HG03460 (cell line): ENCODE measurements at regions not wholly inside any gene's neighbourhood (a gene's known extent, or its start where the extent isn't known, plus 50 kb on each side); places are given as distances from the start of the nearest gene placed in this dataset.

ENCODE experiments used
- ATAC-seq: cut with Tn5 transposase; IDR thresholded peaks from one replicate; pipeline ENCODE4 v1.9.1; 2021; ENCODE audit not compliant: unreplicated experiment

GRCh38 chr1:234869182-234870019 lies 259.2 kb downstream of the TOMM20 start:
- no peak for ATAC-seq

- no peak for ATAC-seq
Measured at GRCh38 chr1:234868296-234869147, 258.5 kb upstream of the IRF2BP2 start.

DNA sequence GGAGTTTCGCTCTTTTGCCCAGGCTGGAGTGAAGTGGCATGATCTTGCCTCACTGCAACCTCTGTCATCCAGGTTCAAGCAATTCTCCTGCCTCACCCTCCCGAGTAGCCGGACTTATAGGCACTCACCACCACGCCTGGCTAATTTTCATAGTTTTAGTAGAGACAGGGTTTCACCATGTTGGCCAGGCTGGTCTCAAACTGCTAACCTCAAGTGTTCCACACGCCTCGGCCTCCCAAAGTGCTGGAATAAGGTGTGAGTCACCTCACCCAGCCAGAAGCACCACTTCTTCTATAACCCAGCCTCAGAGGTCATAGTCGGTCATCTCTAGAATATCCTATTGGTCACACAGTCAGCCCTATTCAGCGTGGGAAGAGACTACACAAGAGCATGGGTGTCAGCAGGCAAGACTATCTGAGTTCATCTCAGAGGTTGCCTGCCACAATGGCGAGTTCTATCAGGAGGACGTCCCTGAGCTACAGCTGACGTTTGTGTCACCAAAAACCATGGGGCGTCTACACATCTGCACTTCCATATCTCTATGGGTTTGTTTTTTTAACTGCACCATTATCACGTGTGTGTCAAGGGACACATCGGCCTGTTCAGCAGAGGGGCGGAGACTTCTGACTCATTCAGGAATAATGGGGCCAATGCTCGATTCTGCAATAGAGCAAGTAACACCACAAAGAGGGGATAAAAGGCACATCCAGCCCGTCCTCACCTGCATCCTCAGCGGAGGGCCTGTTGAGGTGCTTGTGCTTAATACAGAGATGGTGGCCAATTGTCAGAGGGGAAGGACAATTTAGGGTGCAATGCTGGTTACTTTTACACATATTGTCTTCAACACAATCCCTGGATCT lies 256.3 kb upstream of the IRF2BP2 start:
- ATAC-seq, result no peak

GRCh38 chr1:234865171-234866006 lies 255.4 kb upstream of the IRF2BP2 start:
- ATAC-seq, result no peak

GRCh38 chr1:234864116-234864515 lies 254.1 kb upstream of the IRF2BP2 start:
- ATAC-seq, result no peak

- ATAC-seq, result no peak
Measured at GRCh38 chr1:234863551-234863971, 253.6 kb upstream of the IRF2BP2 start.

GRCh38 chr1:234862944-234863515 lies 253.1 kb upstream of the IRF2BP2 start:
- ATAC-seq, result no peak

GRCh38 chr1:234862360-234862943 lies 252.5 kb upstream of the IRF2BP2 start:
- ATAC-seq, result no peak

DNA sequence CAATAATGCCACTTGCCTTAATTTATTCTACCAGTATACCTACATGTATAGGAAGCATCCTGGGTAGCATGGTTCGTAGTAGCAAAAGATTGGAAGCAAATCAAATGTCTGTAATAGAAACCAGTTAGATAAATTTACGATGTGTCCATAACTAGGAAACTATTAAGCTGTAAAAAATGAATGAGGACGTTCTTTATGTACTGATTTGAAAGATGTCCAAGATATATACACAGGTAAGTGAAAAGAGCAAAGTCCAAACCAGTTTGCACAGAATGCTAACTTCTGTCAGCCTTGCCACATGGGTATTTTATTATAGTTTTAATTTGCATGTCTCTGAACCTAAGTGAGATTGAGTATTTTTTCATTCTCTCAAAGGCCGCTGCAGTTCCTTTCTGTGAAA lies 251.8 kb upstream of the IRF2BP2 start:
- no peak for ATAC-seq

DNA sequence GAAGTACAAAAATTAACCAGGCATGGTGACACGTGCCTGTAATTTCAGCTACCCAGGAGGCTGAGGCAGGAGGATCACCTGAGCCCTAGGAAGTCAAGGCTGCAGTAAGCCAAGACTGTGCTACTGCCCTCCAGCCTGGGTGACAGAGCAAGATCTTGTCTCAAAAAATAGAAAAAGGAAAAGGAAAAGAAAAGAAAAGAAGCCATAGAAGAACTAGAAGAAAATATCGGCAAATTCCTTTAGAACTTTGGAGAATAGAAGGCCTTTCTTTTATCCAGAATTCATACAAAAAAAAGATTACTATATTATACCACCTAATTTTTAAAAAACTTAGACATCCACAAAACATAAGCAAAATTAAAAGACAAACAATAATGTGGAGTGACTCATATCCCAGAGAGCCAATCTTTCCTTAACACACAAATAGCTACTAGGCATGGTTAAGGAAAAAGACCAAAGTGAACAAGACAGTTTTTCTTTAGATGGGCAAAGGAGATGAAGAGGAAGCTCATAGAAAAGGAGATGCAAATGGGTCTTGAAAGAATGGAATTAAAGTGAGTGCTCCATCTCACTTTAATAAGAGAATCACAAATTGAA lies 251.1 kb upstream of the IRF2BP2 start:
- ATAC-seq, result no peak

DNA sequence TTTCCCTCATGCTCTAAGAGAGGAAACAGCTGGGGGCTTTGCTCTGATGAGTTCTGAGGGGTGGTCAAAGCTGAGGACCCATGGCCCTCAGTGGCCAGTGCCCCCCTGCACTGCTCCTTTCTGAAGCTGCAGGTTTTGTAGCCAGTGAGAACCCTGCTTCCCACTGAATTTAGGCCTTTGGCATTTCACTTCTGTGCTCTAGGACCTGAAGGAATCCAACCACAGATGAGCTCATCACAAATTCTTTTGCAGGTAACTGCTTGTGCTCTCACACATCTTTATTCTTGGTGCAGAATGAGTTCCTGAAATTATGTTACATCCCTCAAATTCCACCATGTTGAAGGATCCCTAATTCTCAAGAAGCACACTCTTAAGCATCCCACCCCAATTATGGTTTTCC lies 248.7 kb upstream of the IRF2BP2 start:
- no peak for ATAC-seq

GRCh38 chr1:234856845-234857245 lies 246.9 kb upstream of the IRF2BP2 start:
- ATAC-seq, result no peak

- no peak for ATAC-seq
Measured at GRCh38 chr1:234855851-234856250, 245.9 kb upstream of the IRF2BP2 start.

DNA sequence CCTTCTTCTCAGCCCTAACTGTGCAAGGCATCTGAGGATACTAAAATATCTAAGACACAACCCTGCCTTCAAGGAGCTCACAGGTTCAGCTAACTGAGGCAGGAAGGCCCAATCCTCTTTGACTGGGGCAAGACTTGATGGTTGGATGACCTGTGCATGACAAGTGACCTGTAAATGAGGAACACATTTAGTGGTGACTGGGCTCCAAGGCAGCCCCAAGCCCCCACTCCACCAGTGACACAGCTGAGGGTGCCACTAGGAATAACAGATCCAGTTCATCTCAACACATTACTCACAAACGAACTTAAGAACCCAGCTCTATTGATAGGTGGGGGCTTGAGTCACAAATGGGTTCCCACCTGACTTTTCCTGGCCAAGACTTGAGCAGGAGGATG lies 244.7 kb upstream of the IRF2BP2 start:
- ATAC-seq, result no peak

DNA sequence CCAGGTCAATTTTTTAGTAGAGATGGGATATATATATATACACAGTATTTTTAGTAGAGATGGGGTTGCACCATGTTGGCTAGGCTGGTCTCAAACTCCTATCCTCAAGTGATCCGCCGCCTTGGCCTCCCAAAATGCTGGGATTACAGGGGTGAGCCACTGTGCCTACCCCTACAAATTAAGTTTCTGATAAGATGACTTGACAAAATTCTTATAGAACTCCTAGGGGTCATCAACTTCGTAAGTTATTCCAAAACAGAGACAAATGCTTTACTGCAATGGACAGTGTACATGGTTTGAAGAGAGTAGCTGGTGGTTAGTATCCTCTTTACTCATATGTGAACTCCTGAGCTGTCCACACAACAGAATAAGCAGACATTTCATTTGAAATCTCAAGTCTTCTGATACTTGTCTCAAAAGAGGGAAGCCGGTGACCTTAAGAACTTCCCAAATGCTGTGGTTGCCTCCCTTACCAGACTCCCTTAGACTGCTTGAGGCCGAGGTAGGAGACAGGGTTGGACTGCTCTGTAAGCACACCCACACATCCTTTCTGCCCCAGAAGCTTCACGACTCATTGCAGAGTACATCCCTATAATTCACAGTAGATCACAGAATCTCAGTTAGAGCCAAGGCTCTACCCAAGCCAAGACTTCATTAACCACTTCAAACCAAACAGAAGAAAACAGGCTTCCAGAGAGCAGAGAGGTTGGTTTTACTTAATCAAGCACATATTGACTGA lies 244.1 kb upstream of the IRF2BP2 start:
- ATAC-seq, result no peak

- ATAC-seq, result no peak
Measured at GRCh38 chr1:234852659-234853058, 242.7 kb upstream of the IRF2BP2 start.

DNA sequence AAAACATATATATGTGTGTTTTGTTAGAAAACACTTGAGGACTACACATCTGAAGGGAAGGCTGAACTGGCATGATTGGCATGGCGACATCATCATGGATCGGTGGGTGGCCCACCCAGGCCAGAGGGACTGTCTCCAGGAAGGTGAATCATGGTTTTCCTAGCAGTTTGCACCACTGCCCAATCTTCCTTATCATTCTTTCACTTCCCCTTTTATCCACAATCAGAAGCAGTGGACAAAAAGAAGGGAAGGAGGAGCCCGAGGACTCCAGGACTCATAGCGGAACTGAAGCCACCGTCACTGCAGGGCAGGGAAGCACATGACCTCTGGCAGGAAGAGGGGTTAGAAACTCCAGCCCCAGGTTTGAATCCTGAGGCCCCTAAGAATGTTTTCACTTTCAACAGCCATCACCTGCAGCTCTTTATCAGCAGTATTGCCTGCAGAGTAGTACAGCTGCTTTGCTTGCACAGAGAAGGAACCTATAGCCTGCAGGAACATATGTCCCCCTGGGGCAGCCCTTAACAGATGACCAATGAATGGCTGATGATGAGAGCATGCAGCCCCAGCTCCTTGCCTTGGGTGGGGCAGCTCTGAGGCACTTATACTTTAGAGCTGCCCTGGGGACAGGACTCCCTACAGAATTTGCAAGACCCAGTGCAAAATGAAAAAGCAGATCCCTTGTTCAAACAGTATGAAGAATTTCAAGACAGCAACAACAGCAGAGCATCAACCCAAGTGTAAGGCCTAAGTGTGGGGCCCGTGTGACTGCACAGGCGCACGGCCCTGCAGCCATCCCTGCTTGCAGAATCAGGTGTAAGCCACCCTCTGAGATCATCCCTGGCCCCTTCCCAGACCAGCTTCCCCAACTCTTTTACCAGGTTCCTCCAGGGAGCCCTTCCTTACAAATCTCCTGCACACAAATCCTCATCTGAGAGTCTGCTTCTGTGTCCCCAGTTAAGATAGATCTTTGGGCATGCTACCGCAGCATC lies 241.8 kb upstream of the IRF2BP2 start:
- no peak for ATAC-seq
